ENCODE measurements at regions not wholly inside any gene's neighbourhood (a gene's known extent, or its start where the extent isn't known, plus 50 kb on each side); places are given as distances from the start of the nearest gene placed in this dataset.

DNA sequence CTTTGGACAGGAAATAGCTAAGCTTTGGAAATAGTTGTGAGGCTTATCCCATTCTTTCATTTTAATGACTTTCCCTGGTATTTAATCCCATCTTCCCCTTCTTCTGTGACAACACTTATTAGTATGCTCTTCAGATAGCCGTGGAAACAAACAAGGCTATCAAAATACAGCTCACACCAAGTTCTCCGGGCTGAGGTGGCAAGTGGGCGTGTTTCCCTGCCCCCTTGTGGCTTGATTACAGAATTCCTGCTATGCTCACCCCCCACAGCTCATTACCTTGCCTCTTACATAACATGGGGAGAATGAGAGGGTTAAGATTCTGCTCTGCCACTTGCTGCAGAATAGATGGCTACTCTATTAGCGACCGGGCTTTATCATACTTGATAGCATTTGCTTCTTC, 437.1 kb upstream of the TLE4 start:
- peak; percentile 24 to 42 for DNase-seq (ENCODE audit: low read depth in 1 of 2, low spot score in 1 of 2)
- Histone ChIP-seq H3K27ac (no peak overlapping the region), H3K4me3 (no peak overlapping the region), H3K4me1 (ENCODE audit: low read depth) (no peaks in the 10 kb centered on the region), H3K9me3 (ENCODE audit: low read depth) (no peaks in the 10 kb centered on the region), H3K36me3 (no peaks in the 10 kb centered on the region), H3K27me3 (no peaks in the 10 kb centered on the region)
- TF ChIP-seq, protein P1, sequence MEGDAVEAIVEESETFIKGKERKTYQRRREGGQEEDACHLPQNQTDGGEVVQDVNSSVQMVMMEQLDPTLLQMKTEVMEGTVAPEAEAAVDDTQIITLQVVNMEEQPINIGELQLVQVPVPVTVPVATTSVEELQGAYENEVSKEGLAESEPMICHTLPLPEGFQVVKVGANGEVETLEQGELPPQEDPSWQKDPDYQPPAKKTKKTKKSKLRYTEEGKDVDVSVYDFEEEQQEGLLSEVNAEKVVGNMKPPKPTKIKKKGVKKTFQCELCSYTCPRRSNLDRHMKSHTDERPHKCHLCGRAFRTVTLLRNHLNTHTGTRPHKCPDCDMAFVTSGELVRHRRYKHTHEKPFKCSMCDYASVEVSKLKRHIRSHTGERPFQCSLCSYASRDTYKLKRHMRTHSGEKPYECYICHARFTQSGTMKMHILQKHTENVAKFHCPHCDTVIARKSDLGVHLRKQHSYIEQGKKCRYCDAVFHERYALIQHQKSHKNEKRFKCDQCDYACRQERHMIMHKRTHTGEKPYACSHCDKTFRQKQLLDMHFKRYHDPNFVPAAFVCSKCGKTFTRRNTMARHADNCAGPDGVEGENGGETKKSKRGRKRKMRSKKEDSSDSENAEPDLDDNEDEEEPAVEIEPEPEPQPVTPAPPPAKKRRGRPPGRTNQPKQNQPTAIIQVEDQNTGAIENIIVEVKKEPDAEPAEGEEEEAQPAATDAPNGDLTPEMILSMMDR (IDR thresholded peaks at IDR 0.05; ENCODE audit: low read depth, low read length) = peak; percentile 35

DNA sequence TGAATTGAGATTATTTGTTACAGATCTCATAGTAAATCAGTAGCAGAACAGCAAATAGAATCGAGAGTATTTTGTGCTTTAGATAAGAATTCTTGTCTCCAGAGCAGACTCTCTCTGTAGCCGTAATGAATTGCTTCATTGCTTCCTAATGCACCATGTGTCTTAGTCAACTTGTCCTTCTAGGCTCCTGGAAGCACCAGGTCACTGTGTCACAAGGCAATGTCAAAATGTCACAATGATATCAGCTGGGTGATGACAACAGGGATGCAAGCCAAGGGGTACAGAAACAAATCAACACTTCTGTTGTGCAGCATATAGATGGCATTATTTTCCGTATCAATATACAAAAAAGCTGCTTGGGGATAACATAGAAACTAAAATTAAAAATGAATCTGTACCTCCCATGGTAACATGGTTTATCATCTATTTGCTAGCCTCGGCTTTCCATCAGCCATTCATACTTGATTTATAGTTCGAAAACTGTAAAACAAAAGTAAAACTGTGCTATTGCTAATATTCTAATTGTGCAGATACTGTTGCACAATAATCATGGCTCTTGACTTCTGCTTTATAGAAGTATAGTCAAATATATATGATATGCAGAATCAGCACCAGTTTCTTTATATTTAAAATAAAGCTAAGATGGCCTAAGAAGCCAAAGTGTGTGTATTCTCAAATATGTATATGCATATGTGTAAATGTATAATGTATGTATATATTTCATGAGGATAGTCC, 435.9 kb upstream of the TLE4 start:
- H3K4me3 ChIP-seq = no peak overlapping the region
- H3K27me3 ChIP-seq = no peaks in the 10 kb centered on the region
- no peaks in the 10 kb centered on the region for H3K36me3 ChIP-seq
- TF ChIP-seq, protein P1 (IDR thresholded peaks at IDR 0.05; ENCODE audit: low read depth, low read length) = no peak
- DNase-seq (ENCODE audit: low read depth in 1 of 2, low spot score in 1 of 2) = no peak
- no peaks in the 10 kb centered on the region for H3K4me1 ChIP-seq (ENCODE audit: low read depth)
- H3K9me3 ChIP-seq (ENCODE audit: low read depth) = no peaks in the 10 kb centered on the region
- H3K27ac ChIP-seq = no peak overlapping the region

GRCh38 chr9:79140751-79141150, 431.0 kb upstream of the TLE4 start:
- Histone ChIP-seq H3K4me3 (no peak overlapping the region), H3K4me1 (ENCODE audit: low read depth) (no peaks in the 10 kb centered on the region), H3K27ac (no peak overlapping the region), H3K36me3 (no peaks in the 10 kb centered on the region), H3K9me3 (ENCODE audit: low read depth) (no peaks in the 10 kb centered on the region), H3K27me3 (no peaks in the 10 kb centered on the region)
- TF ChIP-seq, protein P1 (IDR thresholded peaks at IDR 0.05; ENCODE audit: low read depth, low read length) = no peak
- no peak for DNase-seq (ENCODE audit: low read depth in 1 of 2, low spot score in 1 of 2)

GRCh38 chr9:79143211-79143610, 428.6 kb upstream of the TLE4 start:
- no peak for DNase-seq (ENCODE audit: low read depth in 1 of 2, low spot score in 1 of 2)
- TF ChIP-seq, protein P1 (IDR thresholded peaks at IDR 0.05; ENCODE audit: low read depth, low read length) = no peak

DNA sequence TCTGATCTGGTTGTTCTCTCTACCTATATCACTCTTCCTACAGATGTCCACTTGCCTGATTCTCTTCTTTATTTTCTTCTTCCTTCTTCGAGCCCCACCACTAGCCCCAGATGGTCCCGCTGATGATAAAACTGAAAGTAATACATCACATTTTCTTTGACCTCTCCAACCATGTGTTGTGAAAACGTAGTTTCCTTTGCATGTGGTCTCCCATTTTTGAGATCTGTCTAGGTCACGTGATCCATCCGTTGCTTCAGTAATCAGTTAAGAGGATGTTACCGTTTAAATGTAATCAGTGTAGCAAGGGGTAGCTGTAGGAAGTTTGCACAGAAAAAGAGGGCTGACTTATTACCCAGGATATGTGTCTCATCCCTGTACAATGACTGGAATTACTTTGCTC, 426.3 kb upstream of the TLE4 start:
- DNase-seq (ENCODE audit: low read depth in 1 of 2, low spot score in 1 of 2) = no peak
- H3K9me3 ChIP-seq (ENCODE audit: low read depth) = no peaks in the 10 kb centered on the region
- no peak overlapping the region for H3K27ac ChIP-seq
- TF ChIP-seq, protein P1 (IDR thresholded peaks at IDR 0.05; ENCODE audit: low read depth, low read length) = no peak
- H3K4me1 ChIP-seq (ENCODE audit: low read depth) = no peaks in the 10 kb centered on the region
- H3K4me3 ChIP-seq = no peak overlapping the region
- no peaks in the 10 kb centered on the region for H3K27me3 ChIP-seq
- no peaks in the 10 kb centered on the region for H3K36me3 ChIP-seq

More at GRCh38 chr9:79143211-79143610, 428.6 kb upstream of the TLE4 start:
- H3K27me3 ChIP-seq = no peaks in the 10 kb centered on the region
- no peaks in the 10 kb centered on the region for H3K36me3 ChIP-seq
- H3K9me3 ChIP-seq (ENCODE audit: low read depth) = no peaks in the 10 kb centered on the region
- no peak overlapping the region for H3K4me3 ChIP-seq
- H3K4me1 ChIP-seq (ENCODE audit: low read depth) = no peaks in the 10 kb centered on the region
- no peak overlapping the region for H3K27ac ChIP-seq
